K562 (cell line): ENCODE measurements at regions not wholly inside any gene's neighbourhood (a gene's known extent, or its start where the extent isn't known, plus 50 kb on each side); places are given as distances from the start of the nearest gene placed in this dataset.

Experiments used
- ATAC-seq: fragments of 200-7000 bp; cut with Tn5 transposase; 3 replicates; pipeline ENCODE4 v1.9.1; 2020; ENCODE audit warnings: moderate library complexity
- BruUV-seq: library from RNA; stranded (reverse); fragments of 400-500 nt; replicated peaks from 2 replicates; lab custom pipeline; 2021; lab: Mats Ljungman, UMichigan
- CTCF ChIA-PET: fragments of 300-600 bp; formaldehyde crosslinking; extraction: SDS; loops from one replicate; lab custom pipeline; 2021; ENCODE audit warnings: low intra/inter-chr PET ratio; lab: Yijun Ruan, JAX
- POLR2A ChIA-PET: fragments of 300-600, 350-650 bp; sonication (Branson Sonifier 250); formaldehyde crosslinking; extraction: SDS; loops from one replicate; lab custom pipeline; 2021; ENCODE audit warnings: antibody characterized with exemption, inconsistent platforms; lab: Yijun Ruan, JAX
- DNase-seq, 4 experiments: peaks; one replicate each; pipeline versions ENCODE4 v3.0.0 to v3.0.0-alpha.2; 2011 to 2018; ENCODE audit warnings: low spot score in 3 of 4, mixed read lengths in 3 of 4; ENCODE audit errors: extremely low read depth in 1 of 4
- FAIRE-seq: peaks from 2 replicates; lab custom pipeline; 2011; peaks lifted over from hg19 to GRCh38; lab: Jason Lieb, UNC
- H2AFZ ChIP-seq: 2 replicates; pipeline ENCODE4 v1.6.0; 2011; ENCODE audit warnings: low read depth, low read length, control low read depth, inconsistent platforms
- H3K27ac ChIP-seq: fragments of 200-600 bp; 3 replicates; pipeline ENCODE4 v1.8.0; 2011; ENCODE audit warnings: low read depth, mild to moderate bottlenecking, control low read depth, inconsistent platforms, low read length, moderate library complexity, mixed read lengths; ENCODE audit errors: extremely low read depth
- H3K27me3 ChIP-seq, 2 experiments: fragments of 300-600 bp in 1 of 2; 2 replicates in 1 of 2; 3 replicates in 1 of 2; pipeline versions ENCODE4 v1.6.0 to v1.8.0; 2011; ENCODE audit warnings: inconsistent platforms in 2 of 2, low read length in 2 of 2, mild to moderate bottlenecking in 1 of 2, mixed read lengths in 1 of 2, moderate library complexity in 1 of 2; ENCODE audit not compliant: control insufficient read depth in 2 of 2, insufficient read depth in 2 of 2
- H3K36me3 ChIP-seq: fragments of 300-600 bp; 3 replicates; pipeline ENCODE4 v1.8.0; 2011; ENCODE audit warnings: mild to moderate bottlenecking, low read length, inconsistent platforms; ENCODE audit not compliant: control insufficient read depth, insufficient read depth
- H3K4me1 ChIP-seq, 2 experiments: fragments of 200-600 bp in 1 of 2; replicated peaks in 1 of 2; 2 replicates in 1 of 2; 3 replicates in 1 of 2; pipeline versions ENCODE4 v1.5.1 to v1.8.0; 2011; ENCODE audit warnings: inconsistent platforms in 2 of 2, low read length in 2 of 2, mild to moderate bottlenecking in 1 of 2, mixed read lengths in 1 of 2, moderate library complexity in 1 of 2; ENCODE audit not compliant: control insufficient read depth in 2 of 2, insufficient read depth in 2 of 2
- H3K4me2 ChIP-seq: 2 replicates; pipeline ENCODE4 v1.6.1; 2011; ENCODE audit warnings: low read length, control low read depth, inconsistent platforms, mixed read lengths; ENCODE audit not compliant: insufficient read depth
- H3K4me3 ChIP-seq: fragments of 200-600 bp; sonication (generic), shearing (Covaris generic); 2 replicates; pipeline ENCODE4 v1.5.1; 2016; ENCODE audit warnings: control low read depth, inconsistent platforms
- H3K79me2 ChIP-seq: fragments of 200-600 bp; 3 replicates; pipeline ENCODE4 v1.8.0; 2011; ENCODE audit warnings: low read length, inconsistent platforms; ENCODE audit not compliant: control insufficient read depth, insufficient read depth
- H3K9ac ChIP-seq, 2 experiments: 2 replicates each; pipeline versions ENCODE4 v1.6.0 to v1.6.1; 2011; ENCODE audit warnings: low read depth in 2 of 2, low read length in 2 of 2, control low read depth in 1 of 2, inconsistent platforms in 1 of 2, mild to moderate bottlenecking in 1 of 2, mixed read lengths in 1 of 2; ENCODE audit not compliant: insufficient read depth in 1 of 2
- H3K9me1 ChIP-seq: one replicate; pipeline ENCODE4 v1.6.0; 2011; ENCODE audit warnings: inconsistent platforms, mild to moderate bottlenecking, low read length, moderate library complexity; ENCODE audit not compliant: control insufficient read depth, insufficient read depth
- H3K9me3 ChIP-seq: replicated peaks from 2 replicates; pipeline ENCODE4 v1.5.1; 2011; ENCODE audit warnings: low read depth, low read length, inconsistent platforms; ENCODE audit not compliant: control insufficient read depth, insufficient read depth
- H4K20me1 ChIP-seq: replicated peaks from 2 replicates; pipeline ENCODE4 v1.6.1; 2011; ENCODE audit warnings: low read length, inconsistent platforms, mixed read lengths; ENCODE audit not compliant: control insufficient read depth, insufficient read depth
- BRD9 ChIP-seq: fragments of 450-650 bp; IDR thresholded peaks from 2 replicates; pipeline ENCODE4 v1.6.1; 2018; ENCODE audit warnings: low read depth; ENCODE audit not compliant: partially characterized antibody
- CBFB ChIP-seq: sonication (generic); formaldehyde crosslinking; IDR thresholded peaks from 2 replicates; pipeline ENCODE4 v1.4.0; 2020; ENCODE audit warnings: mild to moderate bottlenecking, missing genetic modification reagents
- CBX8 ChIP-seq: fragments of 200-600 bp; sonication (generic); IDR thresholded peaks from 2 replicates; pipeline ENCODE4 v1.6.1; 2012; ENCODE audit warnings: borderline replicate concordance, mixed run types, low read depth, mild to moderate bottlenecking, moderate library complexity, mixed read lengths, low read length, control low read depth, inconsistent platforms; ENCODE audit not compliant: poor library complexity, severe bottlenecking; ENCODE audit errors: extremely low read depth
- ESRRB ChIP-seq: fragments of 250-450 bp; sonication (Bioruptor Pico); IDR thresholded peaks from 2 replicates; pipeline ENCODE4 v1.5.0; 2020; ENCODE audit warnings: mild to moderate bottlenecking, moderate library complexity, borderline replicate concordance
- FUS ChIP-seq: fragments of 200-400 bp; formaldehyde crosslinking; optimal IDR thresholded peaks from 2 replicates; pipeline ENCODE3; 2017; ENCODE audit warnings: low read depth, low read length
- GTF2A2 ChIP-seq: IDR thresholded peaks from 2 replicates; pipeline ENCODE4 v1.6.1; 2016; ENCODE audit warnings: mild to moderate bottlenecking, missing genetic modification characterization, missing compliant biosample characterization
- KDM4B ChIP-seq, 2 experiments: fragments of 450-650 bp in 1 of 2; sonication (generic) in 1 of 2; IDR thresholded peaks; 2 replicates each; pipeline ENCODE4 v1.6.1; 2016 to 2017; ENCODE audit warnings: borderline replicate concordance in 2 of 2, antibody characterized with exemption in 1 of 2, low read depth in 1 of 2, mild to moderate bottlenecking in 1 of 2
- MAZ ChIP-seq, 2 experiments: fragments of 450-650 bp in 1 of 2; sonication (generic) in 1 of 2; formaldehyde crosslinking; IDR thresholded peaks in 1 of 2; conservative IDR thresholded peaks in 1 of 2; 2 replicates each; pipeline versions ENCODE4 v1.4.0 to v1.5.0; 2020; ENCODE audit warnings: mild to moderate bottlenecking in 1 of 2, missing genetic modification reagents in 1 of 2
- MNT ChIP-seq, 2 experiments: fragments of 450-650 bp; conservative IDR thresholded peaks; 2 replicates each; pipeline ENCODE4 v1.6.1; 2017; ENCODE audit warnings: mild to moderate bottlenecking in 2 of 2, moderate library complexity in 2 of 2
- MYBL2 ChIP-seq, 2 experiments: fragments of 450-650 bp in 1 of 2; sonication (generic) in 1 of 2; formaldehyde crosslinking in 1 of 2; IDR thresholded peaks; 2 replicates each; pipeline versions ENCODE4 v1.6.1 to v1.8.1; 2017 to 2022; ENCODE audit warnings: borderline replicate concordance in 1 of 2, inconsistent platforms in 1 of 2, low read depth in 1 of 2, mild to moderate bottlenecking in 1 of 2, missing genetic modification reagents in 1 of 2, moderate library complexity in 1 of 2
- RAD51 ChIP-seq: fragments of 450-650 bp; IDR thresholded peaks from 2 replicates; pipeline ENCODE4 v1.7.1; 2016; ENCODE audit warnings: low read depth, mild to moderate bottlenecking, borderline replicate concordance
- SMARCA4 ChIP-seq: fragments of 450-650 bp; IDR thresholded peaks from 2 replicates; pipeline ENCODE4 v1.6.1; 2016
- ZC3H4 ChIP-seq: sonication (generic); formaldehyde crosslinking; IDR thresholded peaks from 2 replicates; pipeline ENCODE4 v1.9.0; 2021; ENCODE audit warnings: missing genetic modification reagents, borderline replicate concordance
- ZNF121 ChIP-seq: sonication (generic); formaldehyde crosslinking; conservative IDR thresholded peaks from 2 replicates; pipeline ENCODE4 v1.8.0; 2022; ENCODE audit warnings: missing genetic modification reagents
- ZNF561 ChIP-seq: fragments of 450-650 bp; formaldehyde crosslinking; conservative IDR thresholded peaks from 2 replicates; pipeline ENCODE4 v1.4.0; 2020; ENCODE audit warnings: mild to moderate bottlenecking, moderate library complexity
- WGBS: fragments of 100-300 bp; shearing (Covaris generic); methylation state at CpG from one replicate; pipeline ENCODE4 v1.1.6; 2016; ENCODE audit warnings: low coverage, mixed read lengths; ENCODE audit not compliant: insufficient coverage; ENCODE audit errors: missing lambda C conversion rate; 5-methylcytosine and 5-hydroxymethylcytosine counted together
- in situ Hi-C: fragments of 300-500 bp; cut with MboI; formaldehyde crosslinking; loops from 4 replicates; pipeline ENCODE4 v1.15.0; 2018; ENCODE audit warnings: inconsistent platforms, mixed read lengths
- intact Hi-C: fragments of 100-400 bp; cut with micrococcal nuclease; formaldehyde crosslinking; loops from 2 replicates; pipeline ENCODE4 v1.14.2; 2022
- TF ChIP-seq, protein P1 (sequence below): fragments of 250-450 bp; sonication (Bioruptor Pico); IDR thresholded peaks from 2 replicates; pipeline ENCODE4 v1.8.0; 2022; ENCODE audit warnings: inconsistent platforms, mild to moderate bottlenecking, moderate library complexity, borderline replicate concordance

DNA sequence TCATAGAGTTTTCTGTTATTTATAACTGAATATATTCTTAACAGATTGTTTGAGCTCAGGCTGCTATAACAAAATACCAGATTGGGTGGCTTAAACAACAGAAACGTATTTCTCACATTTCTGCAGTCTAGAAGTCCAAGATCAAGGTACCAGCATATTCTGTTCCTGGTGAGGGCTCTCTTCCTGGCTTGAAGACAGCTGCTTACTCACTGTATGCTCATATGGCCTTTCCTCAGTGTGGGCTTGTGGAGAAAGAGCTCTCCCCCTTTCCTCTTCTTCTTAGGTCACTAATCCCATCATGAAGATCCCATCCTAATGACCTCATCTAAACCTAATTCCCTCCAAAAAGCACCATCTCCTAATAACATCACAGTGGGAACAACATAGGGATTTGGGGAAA, 117.8 kb downstream of the RASGEF1B start:
- Histone ChIP-seq H4K20me1 (peaks cover 5% of the 10 kb centered on the region; the same call in 1 of the 2 replicates), H3K36me3 (no peaks in the 10 kb centered on the region), H3K9me1 (no peaks in the 10 kb centered on the region), H3K27ac (no peak overlapping the region), H2AFZ (no peak overlapping the region), H3K9ac (no peak overlapping the region), H3K79me2 (no peaks in the 10 kb centered on the region), H3K4me3 (no peak overlapping the region), H3K4me2 (no peak overlapping the region), H3K9me3 (no peaks in the 10 kb centered on the region), H3K4me1 (no peaks in the 10 kb centered on the region), H3K27me3 (no peaks in the 10 kb centered on the region)
- in situ Hi-C loops: loop anchor here (10.0 kb wide), 1 partner anchor 989 kb away; no protein-coding TSS in a partner anchor
- intact Hi-C loops: loop anchor here (5.0 kb wide), 1 partner anchor 992 kb away; no protein-coding TSS in a partner anchor
- ChIA-PET CTCF (no interaction called here), POLR2A (no interaction called here)
- DNase-seq: no peak
- ATAC-seq: no peak
- no TSS peak for BruUV-seq
- no peak for FAIRE-seq
- 0% methylated on average over 1 of the region's 1 CpG for WGBS
- TF ChIP-seq ZNF121 (no peak), ZC3H4 (CRISPR knock-in tag) (no peak), SMARCA4 (no peak), ESRRB (CRISPR knock-in tag) (no peak), GTF2A2 (tag) (no peak), RAD51 (no peak), MYBL2 (IDR thresholded peaks at IDR 0.05; ENCODE audit: low read depth) (no peak), MYBL2 (CRISPR knock-in tag; IDR thresholded peaks at IDR 0.05; ENCODE audit: borderline replicate concordance) (no peak), KDM4B (IDR thresholded peaks at IDR 0.05; ENCODE audit: borderline replicate concordance in 2 of 2, low read depth in 1 of 2) (no peak), CBFB (CRISPR knock-in tag) (no peak), MAZ (CRISPR knock-in tag; conservative IDR thresholded peaks at IDR 0.05 in 1 of 2, IDR thresholded peaks at IDR 0.05 in 1 of 2) (no peak), BRD9 (no peak), MNT (conservative IDR thresholded peaks at IDR 0.05) (no peak), CBX8 (no peak), ZNF561 (CRISPR knock-in tag) (no peak), FUS (no peak)
- TF ChIP-seq, protein P1, sequence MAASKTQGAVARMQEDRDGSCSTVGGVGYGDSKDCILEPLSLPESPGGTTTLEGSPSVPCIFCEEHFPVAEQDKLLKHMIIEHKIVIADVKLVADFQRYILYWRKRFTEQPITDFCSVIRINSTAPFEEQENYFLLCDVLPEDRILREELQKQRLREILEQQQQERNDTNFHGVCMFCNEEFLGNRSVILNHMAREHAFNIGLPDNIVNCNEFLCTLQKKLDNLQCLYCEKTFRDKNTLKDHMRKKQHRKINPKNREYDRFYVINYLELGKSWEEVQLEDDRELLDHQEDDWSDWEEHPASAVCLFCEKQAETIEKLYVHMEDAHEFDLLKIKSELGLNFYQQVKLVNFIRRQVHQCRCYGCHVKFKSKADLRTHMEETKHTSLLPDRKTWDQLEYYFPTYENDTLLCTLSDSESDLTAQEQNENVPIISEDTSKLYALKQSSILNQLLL (CRISPR knock-in tag): no peak
